H1 (cell line): ENCODE measurements at regions not wholly inside any gene's neighbourhood (a gene's known extent, or its start where the extent isn't known, plus 50 kb on each side); places are given as distances from the start of the nearest gene placed in this dataset.

Source experiments
- CTCF ChIA-PET: fragments of 300-600 bp; sonication (Branson Sonifier 250); formaldehyde crosslinking; loops from one replicate; lab custom pipeline; 2021; ENCODE audit not compliant: partially characterized antibody; lab: Charles Lee
- POLR2A ChIA-PET: fragments of 300-600 bp; sonication (Branson Sonifier 250); formaldehyde crosslinking; loops from one replicate; lab custom pipeline; 2021; ENCODE audit warnings: inconsistent platforms; ENCODE audit not compliant: partially characterized antibody; lab: Charles Lee
- DNase-seq, 2 experiments: peaks; one replicate each; pipeline versions ENCODE4 v3.0.0 to v3.0.0-alpha.2; 2010 to 2022; ENCODE audit warnings: low spot score in 2 of 2, low read depth in 1 of 2, mixed read lengths in 1 of 2
- FAIRE-seq: peaks from 2 replicates; lab custom pipeline; 2011; peaks lifted over from hg19 to GRCh38; lab: Jason Lieb, UNC
- H2AFZ ChIP-seq: 2 replicates; pipeline ENCODE4 v1.8.1; 2012; ENCODE audit warnings: low read length, inconsistent platforms
- H2AK5ac ChIP-seq: 2 replicates; pipeline ENCODE4 v1.6.1; 2013; ENCODE audit warnings: low read depth, low read length
- H2BK120ac ChIP-seq: replicated peaks from 2 replicates; pipeline ENCODE3; 2013; ENCODE audit warnings: low read depth, low read length, inconsistent platforms
- H2BK12ac ChIP-seq: 2 replicates; pipeline ENCODE4 v1.6.1; 2013; ENCODE audit warnings: low read depth, low read length
- H2BK15ac ChIP-seq: 2 replicates; pipeline ENCODE4 v1.6.1; 2013; ENCODE audit warnings: low read length
- H2BK20ac ChIP-seq: 2 replicates; pipeline ENCODE4 v1.6.1; 2013; ENCODE audit warnings: low read length
- H2BK5ac ChIP-seq: 2 replicates; pipeline ENCODE4 v1.6.1; 2013; ENCODE audit warnings: low read depth, low read length
- H3K14ac ChIP-seq: 2 replicates; pipeline ENCODE4 v1.6.1; 2013; ENCODE audit warnings: inconsistent platforms; ENCODE audit not compliant: insufficient read length
- H3K18ac ChIP-seq: 2 replicates; pipeline ENCODE4 v1.6.1; 2013; ENCODE audit warnings: low read length; ENCODE audit errors: extremely low read depth
- H3K23ac ChIP-seq: 2 replicates; pipeline ENCODE4 v1.6.1; 2013; ENCODE audit warnings: inconsistent platforms; ENCODE audit not compliant: insufficient read length
- H3K23me2 ChIP-seq: 2 replicates; pipeline ENCODE4 v1.6.1; 2013; ENCODE audit warnings: low read depth, low read length
- H3K27ac ChIP-seq: 2 replicates; pipeline ENCODE4 v1.6.1; 2011; ENCODE audit warnings: low read depth, low read length, inconsistent platforms
- H3K27me3 ChIP-seq, 4 experiments: replicated peaks in 1 of 4; 1 replicate in 1 of 4; 2 replicates in 3 of 4; pipeline versions ENCODE4 v1.6.1 to v1.8.1; 2011 to 2013; ENCODE audit warnings: low read length in 3 of 4, mild to moderate bottlenecking in 3 of 4, inconsistent platforms in 2 of 4, mixed read lengths in 2 of 4, moderate library complexity in 1 of 4; ENCODE audit not compliant: control insufficient read depth in 3 of 4, insufficient read depth in 3 of 4; ENCODE audit errors: extremely low read depth in 1 of 4
- H3K36me3 ChIP-seq, 4 experiments: 2 replicates each; pipeline versions ENCODE4 v1.6.1 to v1.8.1; 2011 to 2013; ENCODE audit warnings: mild to moderate bottlenecking in 4 of 4, low read length in 3 of 4, moderate library complexity in 2 of 4, control low read depth in 1 of 4, inconsistent platforms in 1 of 4; ENCODE audit not compliant: insufficient read depth in 4 of 4, control insufficient read depth in 2 of 4
- H3K4ac ChIP-seq: replicated peaks from 2 replicates; pipeline ENCODE3; 2013; ENCODE audit warnings: low read length, low read depth, mixed read lengths, inconsistent platforms; ENCODE audit not compliant: insufficient read length
- H3K4me1 ChIP-seq, 4 experiments: replicated peaks in 1 of 4; 1 replicate in 1 of 4; 2 replicates in 3 of 4; pipeline versions ENCODE4 v1.6.1 to v1.8.1; 2011 to 2013; ENCODE audit warnings: low read length in 3 of 4, inconsistent platforms in 2 of 4, mixed read lengths in 1 of 4; ENCODE audit not compliant: insufficient read depth in 4 of 4, control insufficient read depth in 3 of 4
- H3K4me2 ChIP-seq, 2 experiments: 2 replicates each; pipeline versions ENCODE4 v1.6.1 to v1.8.1; 2011 to 2013; ENCODE audit warnings: low read depth in 2 of 2, low read length in 2 of 2, control low read depth in 1 of 2, inconsistent platforms in 1 of 2, mild to moderate bottlenecking in 1 of 2; ENCODE audit not compliant: insufficient read depth in 1 of 2
- H3K4me3 ChIP-seq, 4 experiments: fragments of 200-600, 300-600 bp in 1 of 4; sonication (generic), shearing (Covaris generic), sonication (Bioruptor Twin) in 1 of 4; 2 replicates each; pipeline versions ENCODE4 v1.5.1 to v1.8.1; 2011 to 2016; ENCODE audit warnings: low read length in 4 of 4, low read depth in 3 of 4, control low read depth in 2 of 4, inconsistent platforms in 2 of 4, mild to moderate bottlenecking in 2 of 4, mixed read lengths in 1 of 4, moderate library complexity in 1 of 4; ENCODE audit not compliant: insufficient read depth in 2 of 4; ENCODE audit errors: extremely low read depth in 1 of 4
- H3K56ac ChIP-seq: replicated peaks from 2 replicates; pipeline ENCODE3; 2013; ENCODE audit warnings: low read depth, mild to moderate bottlenecking, mixed read lengths, low read length, inconsistent platforms; ENCODE audit not compliant: insufficient read length
- H3K79me1 ChIP-seq: 2 replicates; pipeline ENCODE4 v1.6.1; 2013; ENCODE audit warnings: low read depth, low read length, control low read depth
- H3K79me2 ChIP-seq, 2 experiments: 2 replicates each; pipeline versions ENCODE4 v1.6.1 to v1.8.1; 2012 to 2013; ENCODE audit warnings: low read length in 2 of 2, mild to moderate bottlenecking in 2 of 2, inconsistent platforms in 1 of 2; ENCODE audit not compliant: insufficient read depth in 2 of 2, control insufficient read depth in 1 of 2
- H3K9ac ChIP-seq, 4 experiments: replicated peaks in 1 of 4; 1 replicate in 1 of 4; 2 replicates in 3 of 4; pipeline versions ENCODE4 v1.6.1 to v1.8.1; 2011 to 2013; ENCODE audit warnings: low read depth in 3 of 4, low read length in 3 of 4, control low read depth in 2 of 4, mild to moderate bottlenecking in 2 of 4, moderate library complexity in 2 of 4, inconsistent platforms in 1 of 4; ENCODE audit errors: extremely low read depth in 1 of 4
- H3K9me3 ChIP-seq, 2 experiments: 2 replicates each; pipeline versions ENCODE4 v1.6.1 to v1.8.1; 2012 to 2013; ENCODE audit warnings: mild to moderate bottlenecking in 2 of 2, moderate library complexity in 2 of 2, control low read depth in 1 of 2, inconsistent platforms in 1 of 2, low read depth in 1 of 2, low read length in 1 of 2, mixed read lengths in 1 of 2; ENCODE audit not compliant: insufficient read depth in 2 of 2
- H4K20me1 ChIP-seq, 2 experiments: replicated peaks in 1 of 2; 2 replicates each; pipeline versions ENCODE3 to v1.8.1; 2011 to 2013; ENCODE audit warnings: inconsistent platforms in 2 of 2, low read length in 2 of 2, mild to moderate bottlenecking in 1 of 2; ENCODE audit not compliant: insufficient read depth in 2 of 2, control insufficient read depth in 1 of 2
- H4K5ac ChIP-seq: 2 replicates; pipeline ENCODE4 v1.6.1; 2013; ENCODE audit warnings: low read length, low read depth, mixed read lengths, inconsistent platforms; ENCODE audit not compliant: insufficient read length
- H4K8ac ChIP-seq: 2 replicates; pipeline ENCODE4 v1.8.0; 2013; ENCODE audit warnings: mild to moderate bottlenecking, moderate library complexity, low read length, inconsistent platforms; ENCODE audit not compliant: insufficient read depth; ENCODE audit errors: extremely low read depth
- H4K91ac ChIP-seq: replicated peaks from 2 replicates; pipeline ENCODE3; 2013; ENCODE audit warnings: low read length, mixed read lengths, inconsistent platforms; ENCODE audit not compliant: insufficient read length
- GTF2F1 ChIP-seq: IDR thresholded peaks from 2 replicates; pipeline ENCODE4 v1.6.1; 2012; ENCODE audit warnings: low read depth, low read length, improper control_type of control experiment, borderline replicate concordance
- HDAC2 ChIP-seq, 2 experiments: fragments of 300-600 bp in 1 of 2; sonication (generic) in 1 of 2; IDR thresholded peaks; 2 replicates each; pipeline ENCODE4 v1.6.1; 2011 to 2012; ENCODE audit warnings: low read depth in 2 of 2, low read length in 2 of 2, mild to moderate bottlenecking in 2 of 2, moderate library complexity in 2 of 2, borderline replicate concordance in 1 of 2, inconsistent platforms in 1 of 2
- JUND ChIP-seq: IDR thresholded peaks from 2 replicates; pipeline ENCODE4 v1.6.1; 2011; ENCODE audit warnings: mild to moderate bottlenecking, improper control_type of control experiment, low read length
- KDM1A ChIP-seq: fragments of 200-600, 300-600 bp; sonication (generic); IDR thresholded peaks from 2 replicates; pipeline ENCODE4 v1.7.1; 2016; ENCODE audit warnings: mild to moderate bottlenecking, low read length, borderline replicate concordance
- RBBP5 ChIP-seq: IDR thresholded peaks from 2 replicates; pipeline ENCODE4 v1.7.1; 2012; ENCODE audit warnings: low read depth, mild to moderate bottlenecking, inconsistent platforms, low read length, moderate library complexity, borderline replicate concordance
- SIRT6 ChIP-seq: IDR thresholded peaks from one replicate; pipeline ENCODE4 v1.7.1; 2012; ENCODE audit warnings: low read length, inconsistent platforms
- SP2 ChIP-seq: IDR thresholded peaks from 2 replicates; pipeline ENCODE4 v1.6.1; 2012; ENCODE audit warnings: mild to moderate bottlenecking, low read length, inconsistent platforms
- WGBS, 2 experiments: shearing (Covaris generic) in 1 of 2; methylation state at CpG; one replicate each; pipeline versions ENCODE4 v1.1.6 to v1.1.7; 2013 to 2015; ENCODE audit warnings: low lambda C conversion rate in 2 of 2, mixed read lengths in 2 of 2, inconsistent platforms in 1 of 2, low coverage in 1 of 2, missing lambda C conversion rate in 1 of 2; ENCODE audit not compliant: insufficient replicate concordance in 2 of 2, insufficient coverage in 1 of 2, insufficient read length in 1 of 2; ENCODE audit errors: extremely low coverage in 1 of 2, missing lambda C conversion rate in 1 of 2; 5-methylcytosine and 5-hydroxymethylcytosine counted together

DNA sequence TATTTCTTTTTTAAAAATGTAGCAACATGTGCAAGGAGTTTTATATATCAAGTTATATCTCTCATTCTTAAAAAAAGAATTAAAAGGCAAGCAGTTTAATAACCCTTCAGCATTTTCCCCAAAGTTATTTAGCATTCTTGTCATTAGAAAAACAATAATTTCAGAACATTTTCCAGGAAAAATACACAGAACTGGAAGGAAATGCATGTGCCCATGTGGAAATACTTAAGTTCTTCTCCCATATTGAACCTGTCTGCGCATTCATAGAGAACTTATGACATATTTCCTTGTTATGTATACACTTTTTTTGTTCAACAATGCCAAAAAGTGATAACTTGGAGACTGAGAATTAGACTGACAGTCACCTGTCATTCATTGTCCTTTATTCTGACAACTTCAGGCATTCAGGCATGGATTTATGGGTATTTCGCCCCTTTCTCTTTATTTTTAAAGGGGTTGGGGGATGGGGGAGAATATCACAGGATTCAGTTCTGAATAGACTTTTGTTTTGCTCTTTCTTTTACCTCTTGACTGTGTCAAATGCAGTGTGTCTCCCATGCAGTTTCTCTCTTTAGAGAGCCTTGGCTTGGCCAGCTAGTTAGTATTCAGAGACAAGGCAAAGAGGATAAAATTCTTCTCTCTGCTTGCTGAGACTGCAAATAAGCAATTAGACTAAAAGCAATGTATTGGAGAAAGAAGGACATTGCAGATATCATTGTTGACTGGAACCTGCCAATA, 701.0 kb downstream of the NR2F1-AS1 start:
- Histone ChIP-seq H3K18ac (no peak overlapping the region), H3K4me3 (no peak overlapping the region), H3K23ac (no peak overlapping the region), H3K56ac (no peak overlapping the region), H3K36me3 (no peaks in the 10 kb centered on the region), H4K20me1 (peaks cover 0 to 1% of the 10 kb centered on the region in 2 experiments), H2AK5ac (no peak overlapping the region), H3K4me1 (no peaks in the 10 kb centered on the region), H2BK5ac (no peak overlapping the region), H2BK15ac (no peak overlapping the region), H3K14ac (no peak overlapping the region), H3K79me1 (no peaks in the 10 kb centered on the region), H2BK20ac (no peak overlapping the region), H3K23me2 (peaks cover 2% of the 10 kb centered on the region; the same call in 1 of the 2 replicates), H3K27me3 (no peaks in the 10 kb centered on the region), H2AFZ (no peak overlapping the region), H3K4me2 (no peak overlapping the region), H3K9ac (no peak overlapping the region), H4K8ac (no peak overlapping the region), H2BK12ac (no peak overlapping the region), H4K91ac (no peak overlapping the region), H2BK120ac (no peak overlapping the region), H3K9me3 (0 out of 4 replicates have a peak, but pooled peaks cover 0 to 3% of the 10 kb centered on the region in 2 experiments), H3K79me2 (no peaks in the 10 kb centered on the region), H4K5ac (no peak overlapping the region), H3K27ac (no peak overlapping the region), H3K4ac (no peak overlapping the region)
- no peak for FAIRE-seq
- POLR2A ChIA-PET, result no interaction called here
- WGBS, 2 experiments, result 86% methylated on average over 2 of the region's 2 CpGs; no CpG with 5 or more reads in 1 of the 2 experiments
- DNase-seq, result no peak
- CTCF ChIA-PET, result no interaction called here
- no peak for TF ChIP-seq GTF2F1
- no peak for TF ChIP-seq SP2
- TF ChIP-seq HDAC2 (IDR thresholded peaks at IDR 0.05; ENCODE audit: borderline replicate concordance in 1 of 2, low read depth in 2 of 2, low read length in 2 of 2), result no peak
- no peak for TF ChIP-seq RBBP5
- TF ChIP-seq SIRT6, result no peak
- TF ChIP-seq KDM1A, result no peak
- no peak for TF ChIP-seq JUND
